Natural killer cell (primary cell): ENCODE measurements at regions not wholly inside any gene's neighbourhood (a gene's known extent, or its start where the extent isn't known, plus 50 kb on each side); places are given as distances from the start of the nearest gene placed in this dataset.

Source experiments
- ATAC-seq, 3 donors: fragments of 150-1000 bp in 2 of 3; fragments of 200-7000 bp in 1 of 3; cut with Tn5 transposase; 1 replicate in 1 of 3; 2 replicates in 2 of 3; pipeline ENCODE4 v1.10.0; 2021; ENCODE audit warnings: mild to moderate bottlenecking in 2 of 3, moderate library complexity in 2 of 3
- DNase-seq, 2 donors: peaks; one replicate each; pipeline versions ENCODE4 v3.0.0 to v3.0.0-alpha.2; 2013 to 2021; ENCODE audit warnings: mixed read lengths in 1 of 2
- H3K27ac ChIP-seq: one replicate; pipeline ENCODE4 v1.5.1; 2013; ENCODE audit warnings: mild to moderate bottlenecking, low read length
- H3K27me3 ChIP-seq: one replicate; pipeline ENCODE4 v1.6.1; 2013; ENCODE audit warnings: low read length; ENCODE audit not compliant: control insufficient read depth, insufficient read depth
- H3K36me3 ChIP-seq: one replicate; pipeline ENCODE4 v1.6.1; 2013; ENCODE audit warnings: low read length; ENCODE audit not compliant: control insufficient read depth, insufficient read depth
- H3K4me1 ChIP-seq: one replicate; pipeline ENCODE4 v1.6.1; 2013; ENCODE audit warnings: low read length; ENCODE audit not compliant: control insufficient read depth, insufficient read depth
- H3K4me3 ChIP-seq: one replicate; pipeline ENCODE4 v1.5.1; 2013; ENCODE audit warnings: low read length
- H3K9me3 ChIP-seq: one replicate; pipeline ENCODE4 v1.6.1; 2013; ENCODE audit warnings: low read length; ENCODE audit not compliant: control insufficient read depth, insufficient read depth
- H3K27ac Mint-ChIP-seq, 2 donors: one replicate each; pipeline ENCODE4 v1.8.0; 2022; ENCODE audit warnings: mild to moderate bottlenecking in 2 of 2, mixed read lengths in 2 of 2, moderate library complexity in 1 of 2
- H3K27me3 Mint-ChIP-seq, 2 donors: one replicate each; pipeline ENCODE4 v1.8.0; 2022; ENCODE audit warnings: low read depth in 2 of 2, mixed read lengths in 2 of 2
- H3K36me3 Mint-ChIP-seq: one replicate; pipeline ENCODE4 v1.8.0; 2022; ENCODE audit warnings: mixed read lengths
- H3K4me1 Mint-ChIP-seq, 2 donors: one replicate each; pipeline ENCODE4 v1.8.0; 2022; ENCODE audit warnings: mixed read lengths in 2 of 2
- H3K4me3 Mint-ChIP-seq: one replicate; pipeline ENCODE4 v1.8.0; 2022; ENCODE audit warnings: mild to moderate bottlenecking, moderate library complexity, mixed read lengths
- H3K9me3 Mint-ChIP-seq, 2 donors: one replicate each; pipeline ENCODE4 v1.8.0; 2022; ENCODE audit warnings: mixed read lengths in 2 of 2
- WGBS: methylation state at CpG from one replicate; pipeline ENCODE4 v1.1.7; 2013; ENCODE audit warnings: missing lambda C conversion rate; ENCODE audit not compliant: insufficient coverage; 5-methylcytosine and 5-hydroxymethylcytosine counted together
- intact Hi-C: fragments of 100-400 bp; cut with micrococcal nuclease; formaldehyde crosslinking; loops from one replicate; pipeline ENCODE4 v1.14.2; 2022
- TF ChIP-seq, protein P1 (sequence below): fragments of 200-600 bp; IDR thresholded peaks from one replicate; pipeline ENCODE4 v1.8.0; 2022; ENCODE audit warnings: antibody characterized with exemption

GRCh38 chr2:57656198-57656597 lies 390.4 kb upstream of the VRK2 start:
- intact Hi-C loops, result no loop called here
- Histone ChIP-seq H3K27ac (no peak overlapping the region), H3K9me3 (peaks cover 12% of the 10 kb centered on the region), H3K36me3 (no peaks in the 10 kb centered on the region), H3K27me3 (no peaks in the 10 kb centered on the region), H3K4me1 (no peaks in the 10 kb centered on the region), H3K4me3 (no peak overlapping the region)
- TF ChIP-seq, protein P1, sequence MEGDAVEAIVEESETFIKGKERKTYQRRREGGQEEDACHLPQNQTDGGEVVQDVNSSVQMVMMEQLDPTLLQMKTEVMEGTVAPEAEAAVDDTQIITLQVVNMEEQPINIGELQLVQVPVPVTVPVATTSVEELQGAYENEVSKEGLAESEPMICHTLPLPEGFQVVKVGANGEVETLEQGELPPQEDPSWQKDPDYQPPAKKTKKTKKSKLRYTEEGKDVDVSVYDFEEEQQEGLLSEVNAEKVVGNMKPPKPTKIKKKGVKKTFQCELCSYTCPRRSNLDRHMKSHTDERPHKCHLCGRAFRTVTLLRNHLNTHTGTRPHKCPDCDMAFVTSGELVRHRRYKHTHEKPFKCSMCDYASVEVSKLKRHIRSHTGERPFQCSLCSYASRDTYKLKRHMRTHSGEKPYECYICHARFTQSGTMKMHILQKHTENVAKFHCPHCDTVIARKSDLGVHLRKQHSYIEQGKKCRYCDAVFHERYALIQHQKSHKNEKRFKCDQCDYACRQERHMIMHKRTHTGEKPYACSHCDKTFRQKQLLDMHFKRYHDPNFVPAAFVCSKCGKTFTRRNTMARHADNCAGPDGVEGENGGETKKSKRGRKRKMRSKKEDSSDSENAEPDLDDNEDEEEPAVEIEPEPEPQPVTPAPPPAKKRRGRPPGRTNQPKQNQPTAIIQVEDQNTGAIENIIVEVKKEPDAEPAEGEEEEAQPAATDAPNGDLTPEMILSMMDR, result no peak
- H3K4me3 Mint-ChIP-seq, result no peak overlapping the region
- H3K27ac Mint-ChIP-seq, result no peak overlapping the region
- H3K36me3 Mint-ChIP-seq, result no peaks in the 10 kb centered on the region
- no peak for ATAC-seq
- no peak for DNase-seq
- no peaks in the 10 kb centered on the region for H3K27me3 Mint-ChIP-seq
- H3K9me3 Mint-ChIP-seq, result peaks cover 8 to 15% of the 10 kb centered on the region in 2 donors
- H3K4me1 Mint-ChIP-seq, result no peaks in the 10 kb centered on the region
- WGBS, result 92% methylated on average over 2 of the region's 3 CpGs

DNA sequence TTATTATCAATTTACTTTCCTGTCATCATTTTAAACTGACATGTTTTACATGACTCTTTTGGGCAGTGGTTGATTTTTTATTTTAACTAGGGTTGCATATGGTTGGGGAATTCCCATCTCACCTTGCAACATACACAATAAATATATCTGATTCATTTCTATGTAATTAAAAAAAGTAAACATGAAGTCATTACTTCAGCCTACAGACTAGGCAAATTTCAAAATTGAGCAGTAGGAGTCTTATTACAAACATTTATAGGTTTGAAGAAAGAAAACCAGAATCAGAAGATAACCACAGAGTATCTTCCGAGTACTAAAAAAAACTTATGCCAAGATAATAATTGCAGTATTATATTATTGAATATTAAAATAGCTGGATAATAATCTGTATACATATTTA lies 377.0 kb upstream of the VRK2 start:
- intact Hi-C loops, result no loop called here
- Mint-ChIP-seq H3K36me3 (no peaks in the 10 kb centered on the region), H3K27ac (no peak overlapping the region), H3K9me3 (no peaks in the 10 kb centered on the region), H3K27me3 (no peaks in the 10 kb centered on the region), H3K4me1 (no peaks in the 10 kb centered on the region), H3K4me3 (no peak overlapping the region)
- DNase-seq (no peak), ATAC-seq (no peak)
- Histone ChIP-seq H3K36me3 (no peaks in the 10 kb centered on the region), H3K4me3 (no peak overlapping the region), H3K4me1 (no peaks in the 10 kb centered on the region), H3K27me3 (no peaks in the 10 kb centered on the region), H3K9me3 (no peaks in the 10 kb centered on the region), H3K27ac (no peak overlapping the region)
- WGBS, result no CpG with 5 or more reads among the region's 1 CpG
- TF ChIP-seq, protein P1, result no peak

GRCh38 chr2:57674025-57674424 lies 372.6 kb upstream of the VRK2 start:
- 40% methylated on average over 2 of the region's 2 CpGs for WGBS

GRCh38 chr2:57674743-57675142 lies 371.9 kb upstream of the VRK2 start:
- 80% methylated on average over 1 of the region's 2 CpGs for WGBS

More at GRCh38 chr2:57674025-57674424, 372.6 kb upstream of the VRK2 start:
- Mint-ChIP-seq H3K36me3 (no peaks in the 10 kb centered on the region), H3K4me1 (no peaks in the 10 kb centered on the region), H3K27me3 (no peaks in the 10 kb centered on the region), H3K4me3 (no peak overlapping the region), H3K9me3 (no peaks in the 10 kb centered on the region), H3K27ac (no peak overlapping the region)
- Histone ChIP-seq H3K27ac (no peak overlapping the region), H3K4me3 (no peak overlapping the region), H3K27me3 (no peaks in the 10 kb centered on the region), H3K36me3 (no peaks in the 10 kb centered on the region), H3K4me1 (no peaks in the 10 kb centered on the region), H3K9me3 (no peaks in the 10 kb centered on the region)
- ATAC-seq (no peak), DNase-seq (no peak)
- TF ChIP-seq, protein P1, result no peak
- intact Hi-C loops, result no loop called here

More at GRCh38 chr2:57674743-57675142, 371.9 kb upstream of the VRK2 start:
- intact Hi-C loops, result no loop called here
- H3K27me3 ChIP-seq, result no peaks in the 10 kb centered on the region
- no peaks in the 10 kb centered on the region for H3K27me3 Mint-ChIP-seq
- no peak overlapping the region for H3K4me3 Mint-ChIP-seq
- no peak overlapping the region for H3K27ac ChIP-seq
- no peak for ATAC-seq
- H3K27ac Mint-ChIP-seq, result no peak overlapping the region
- H3K36me3 ChIP-seq, result no peaks in the 10 kb centered on the region
- no peak overlapping the region for H3K4me3 ChIP-seq
- no peaks in the 10 kb centered on the region for H3K9me3 Mint-ChIP-seq
- no peaks in the 10 kb centered on the region for H3K36me3 Mint-ChIP-seq
- H3K4me1 Mint-ChIP-seq, result no peaks in the 10 kb centered on the region
- H3K4me1 ChIP-seq, result no peaks in the 10 kb centered on the region
- H3K9me3 ChIP-seq, result no peaks in the 10 kb centered on the region
- DNase-seq, result no peak
- TF ChIP-seq, protein P1, result no peak
